Adrenal gland (tissue), 5 donors: ENCODE measurements at regions not wholly inside any gene's neighbourhood (a gene's known extent, or its start where the extent isn't known, plus 50 kb on each side); places are given as distances from the start of the nearest gene placed in this dataset.

Experiments
- CTCF ChIP-seq, 6 experiments: fragments of 450-650 bp in 4 of 6; fragments of 200-600 bp in 2 of 6; sonication (generic) in 1 of 6; IDR thresholded peaks; 1 replicate in 5 of 6; 2 replicates in 1 of 6; pipeline versions ENCODE4 v1.5.1 to v1.8.0; 2016 to 2021; ENCODE audit warnings: antibody characterized with exemption in 6 of 6, mild to moderate bottlenecking in 2 of 6, moderate library complexity in 1 of 6
- POLR2A ChIP-seq, 2 donors: fragments of 450-650 bp; IDR thresholded peaks; one replicate each; pipeline ENCODE4 v1.6.1; 2017; ENCODE audit warnings: antibody characterized with exemption in 2 of 2, mild to moderate bottlenecking in 2 of 2, moderate library complexity in 1 of 2
- donor health status: DM: no; HTN: no; CAD: no.

- no peak for TF ChIP-seq CTCF (IDR thresholded peaks at IDR 0.05)
- no peak for TF ChIP-seq POLR2A (IDR thresholded peaks at IDR 0.05)
Measured at GRCh38 chr3:155009217-155009616, 70.9 kb upstream of the MME start.
